ENCODE measurements at regions not wholly inside any gene's neighbourhood (a gene's known extent, or its start where the extent isn't known, plus 50 kb on each side); places are given as distances from the start of the nearest gene placed in this dataset.

GRCh38 chr11:96652516-96652915, 262.7 kb downstream of the JRKL start:
- TF ChIP-seq, protein P1, sequence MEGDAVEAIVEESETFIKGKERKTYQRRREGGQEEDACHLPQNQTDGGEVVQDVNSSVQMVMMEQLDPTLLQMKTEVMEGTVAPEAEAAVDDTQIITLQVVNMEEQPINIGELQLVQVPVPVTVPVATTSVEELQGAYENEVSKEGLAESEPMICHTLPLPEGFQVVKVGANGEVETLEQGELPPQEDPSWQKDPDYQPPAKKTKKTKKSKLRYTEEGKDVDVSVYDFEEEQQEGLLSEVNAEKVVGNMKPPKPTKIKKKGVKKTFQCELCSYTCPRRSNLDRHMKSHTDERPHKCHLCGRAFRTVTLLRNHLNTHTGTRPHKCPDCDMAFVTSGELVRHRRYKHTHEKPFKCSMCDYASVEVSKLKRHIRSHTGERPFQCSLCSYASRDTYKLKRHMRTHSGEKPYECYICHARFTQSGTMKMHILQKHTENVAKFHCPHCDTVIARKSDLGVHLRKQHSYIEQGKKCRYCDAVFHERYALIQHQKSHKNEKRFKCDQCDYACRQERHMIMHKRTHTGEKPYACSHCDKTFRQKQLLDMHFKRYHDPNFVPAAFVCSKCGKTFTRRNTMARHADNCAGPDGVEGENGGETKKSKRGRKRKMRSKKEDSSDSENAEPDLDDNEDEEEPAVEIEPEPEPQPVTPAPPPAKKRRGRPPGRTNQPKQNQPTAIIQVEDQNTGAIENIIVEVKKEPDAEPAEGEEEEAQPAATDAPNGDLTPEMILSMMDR (IDR thresholded peaks at IDR 0.05), result no peak
- TF ChIP-seq POLR2AphosphoS5 (IDR thresholded peaks at IDR 0.05), result no peak

All from breast epithelium (tissue), 3 donors.